ENCODE measurements at regions not wholly inside any gene's neighbourhood (a gene's known extent, or its start where the extent isn't known, plus 50 kb on each side); places are given as distances from the start of the nearest gene placed in this dataset.
"Not testable (repeated sequence)": the region's sequence is repeated elsewhere in the genome, so short reads cannot be mapped to it uniquely, and the experiment has no call there.

- Histone ChIP-seq H3K4me3 (no peak overlapping the region), H3K27ac (no peak overlapping the region), H3K4me2 (no peak overlapping the region), H3K4me1 (no peaks in the 10 kb centered on the region), H3K9me3 (no peaks in the 10 kb centered on the region)
- ChIA-PET POLR2A (no interaction called here), CTCF (interaction anchor here (0.6 to 2.1 kb wide), 9 partner anchors 8 to 377 kb away, joined by 3 to 7 read pairs (median 3); no protein-coding TSS in a partner anchor)
- FAIRE-seq, result no peak
- WGBS (ENCODE audit: missing lambda C conversion rate), result 19% methylated on average over 10 of the region's 10 CpGs
- no peak for DNase-seq (ENCODE audit: low read depth in 1 of 2, low spot score in 1 of 2)
- no peak for ATAC-seq
- TF ChIP-seq NPAS2 (CRISPR knock-in tag; IDR thresholded peaks at IDR 0.05; ENCODE audit: borderline replicate concordance) (no peak), ZNF302 (CRISPR knock-in tag; IDR thresholded peaks at IDR 0.05) (no peak), JUNB (IDR thresholded peaks at IDR 0.05) (no peak), FOSB (CRISPR knock-in tag; IDR thresholded peaks at IDR 0.05) (no peak)
Measured at GRCh38 chr19:30066781-30067759, 125.0 kb downstream of the URI1 start.

GRCh38 chr19:30067956-30068506, 126.0 kb downstream of the URI1 start:
- POLR2A ChIA-PET; H3K4me3 ChIP-seq; FAIRE-seq; H3K27ac ChIP-seq; ATAC-seq; H3K4me2 ChIP-seq; H3K9me3 ChIP-seq; H3K4me1 ChIP-seq; DNase-seq (ENCODE audit: low read depth in 1 of 2, low spot score in 1 of 2): not testable (repeated sequence)
- CTCF ChIA-PET, result interaction anchor here (0.7 to 1.2 kb wide), 2 partner anchors 10 to 179 kb away, joined by 3 read pairs; no protein-coding TSS in a partner anchor
- 60% methylated on average over 2 of the region's 2 CpGs for WGBS (ENCODE audit: missing lambda C conversion rate)

GRCh38 chr19:30068528-30069395, 126.7 kb downstream of the URI1 start:
- FAIRE-seq (no peak), DNase-seq (ENCODE audit: low read depth in 1 of 2, low spot score in 1 of 2) (no peak), ATAC-seq (no peak)
- ChIA-PET POLR2A (no interaction called here), CTCF (interaction anchor here (1.2 kb wide), 1 partner anchor 9 kb away, joined by 3 read pairs; no protein-coding TSS in a partner anchor)
- 10% methylated on average over 2 of the region's 2 CpGs for WGBS (ENCODE audit: missing lambda C conversion rate)
- no peak for TF ChIP-seq POLR2AphosphoS2 (conservative IDR thresholded peaks at IDR 0.05; ENCODE audit: low read length)
- H3K4me2 ChIP-seq, result no peak overlapping the region
- H3K9me3 ChIP-seq, result no peaks in the 10 kb centered on the region
- H3K4me3 ChIP-seq, result no peak overlapping the region
- no peaks in the 10 kb centered on the region for H3K4me1 ChIP-seq
- no peak overlapping the region for H3K27ac ChIP-seq

DNA sequence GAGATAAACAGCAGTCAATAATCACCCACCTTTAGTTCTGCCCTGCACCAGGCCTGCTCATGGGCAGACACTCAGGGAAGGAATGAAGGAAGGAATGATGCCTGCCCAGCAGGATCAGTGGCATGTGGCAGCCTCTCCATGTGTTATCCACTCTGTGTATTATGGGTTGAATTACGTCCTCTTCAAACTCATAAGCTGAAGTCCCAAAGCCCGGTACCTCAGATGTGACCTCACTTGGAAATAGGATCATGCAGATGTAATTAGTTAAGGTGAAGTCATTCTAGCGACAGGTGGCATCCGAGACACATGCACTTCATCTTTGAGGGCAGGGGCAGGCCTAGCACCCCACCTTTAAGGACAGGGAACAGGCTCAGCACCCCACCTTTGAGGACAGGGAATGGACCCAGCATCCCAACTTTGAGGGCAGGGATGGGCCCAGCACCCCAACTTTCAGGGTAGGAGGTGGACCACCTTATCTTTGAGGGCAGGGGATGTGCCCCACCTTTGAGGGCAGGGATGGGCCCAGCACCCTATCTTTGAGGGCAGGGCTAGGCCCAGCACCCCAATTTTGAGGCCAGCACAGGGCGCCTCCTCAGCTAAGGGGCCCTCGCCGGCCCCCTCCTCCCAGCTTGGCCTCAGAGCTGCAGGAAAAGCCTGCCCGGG, 127.6 kb downstream of the URI1 start:
- FAIRE-seq (peak; percentile 73), ATAC-seq (no peak), DNase-seq (ENCODE audit: low read depth in 1 of 2, low spot score in 1 of 2) (no peak)
- TF ChIP-seq MAFK (IDR thresholded peaks at IDR 0.05; ENCODE audit: partially characterized antibody) (no peak), CEBPB (IDR thresholded peaks at IDR 0.05) (no peak), SREBF2 (IDR thresholded peaks at IDR 0.05) (no peak), HOXA7 (CRISPR knock-in tag; IDR thresholded peaks at IDR 0.05) (no peak), TP53 (CRISPR knock-in tag; IDR thresholded peaks at IDR 0.05) (no peak), POLR2A (IDR thresholded peaks at IDR 0.05; ENCODE audit: low read length) (no peak), EHMT2 (IDR thresholded peaks at IDR 0.05; ENCODE audit: low read depth) (no peak), RAD21 (conservative IDR thresholded peaks at IDR 0.05 in 1 of 2, IDR thresholded peaks at IDR 0.05 in 1 of 2) (no peak), HOXB13 (CRISPR knock-in tag; IDR thresholded peaks at IDR 0.05; ENCODE audit: low read depth) (no peak), KDM1A (IDR thresholded peaks at IDR 0.05; ENCODE audit: low read depth) (no peak), JUNB (IDR thresholded peaks at IDR 0.05) (no peak), CBX8 (IDR thresholded peaks at IDR 0.05) (no peak), KDM5A (IDR thresholded peaks at IDR 0.05) (no peak)
- TF ChIP-seq, protein P1, sequence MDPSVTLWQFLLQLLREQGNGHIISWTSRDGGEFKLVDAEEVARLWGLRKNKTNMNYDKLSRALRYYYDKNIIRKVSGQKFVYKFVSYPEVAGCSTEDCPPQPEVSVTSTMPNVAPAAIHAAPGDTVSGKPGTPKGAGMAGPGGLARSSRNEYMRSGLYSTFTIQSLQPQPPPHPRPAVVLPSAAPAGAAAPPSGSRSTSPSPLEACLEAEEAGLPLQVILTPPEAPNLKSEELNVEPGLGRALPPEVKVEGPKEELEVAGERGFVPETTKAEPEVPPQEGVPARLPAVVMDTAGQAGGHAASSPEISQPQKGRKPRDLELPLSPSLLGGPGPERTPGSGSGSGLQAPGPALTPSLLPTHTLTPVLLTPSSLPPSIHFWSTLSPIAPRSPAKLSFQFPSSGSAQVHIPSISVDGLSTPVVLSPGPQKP (IDR thresholded peaks at IDR 0.05; ENCODE audit: low read depth, low read length), result no peak
- TF ChIP-seq, protein P2, sequence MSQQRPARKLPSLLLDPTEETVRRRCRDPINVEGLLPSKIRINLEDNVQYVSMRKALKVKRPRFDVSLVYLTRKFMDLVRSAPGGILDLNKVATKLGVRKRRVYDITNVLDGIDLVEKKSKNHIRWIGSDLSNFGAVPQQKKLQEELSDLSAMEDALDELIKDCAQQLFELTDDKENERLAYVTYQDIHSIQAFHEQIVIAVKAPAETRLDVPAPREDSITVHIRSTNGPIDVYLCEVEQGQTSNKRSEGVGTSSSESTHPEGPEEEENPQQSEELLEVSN (IDR thresholded peaks at IDR 0.05; ENCODE audit: borderline replicate concordance, low read depth), result no peak
- Histone ChIP-seq H3K4me2 (no peak overlapping the region), H3K4me1 (no peaks in the 10 kb centered on the region), H3K4me3 (no peak overlapping the region), H3K9me3 (no peaks in the 10 kb centered on the region), H3K27ac (no peak overlapping the region)
- WGBS (ENCODE audit: missing lambda C conversion rate), result 49% methylated on average over 8 of the region's 8 CpGs
- POLR2A ChIA-PET, result no interaction called here
- CTCF ChIA-PET, result interaction anchor here (1.2 kb wide), 2 partner anchors 9 to 12 kb away, joined by 3 to 4 read pairs; no protein-coding TSS in a partner anchor

Measured in A549 (cell line).